ENCODE measurements at regions not wholly inside any gene's neighbourhood (a gene's known extent, or its start where the extent isn't known, plus 50 kb on each side); places are given as distances from the start of the nearest gene placed in this dataset.

GRCh38 chr20:50436052-50436656 lies 74.0 kb upstream of the PTPN1 start:
- no peak for TF ChIP-seq POLR2A (IDR thresholded peaks at IDR 0.05)
- no peak for TF ChIP-seq CTCF (IDR thresholded peaks at IDR 0.05)

All from breast epithelium (tissue), 3 donors.